Neural cell (in vitro differentiated cells): ENCODE measurements at regions not wholly inside any gene's neighbourhood (a gene's known extent, or its start where the extent isn't known, plus 50 kb on each side); places are given as distances from the start of the nearest gene placed in this dataset.

Experiments used
- H2AFZ ChIP-seq: fragments of 200-600, 300-800 bp; sonication (generic), shearing (Covaris generic); 2 replicates; pipeline ENCODE4 v1.6.0; 2014; ENCODE audit warnings: low read depth, mild to moderate bottlenecking, antibody characterized with exemption, low read length, moderate library complexity
- H3F3A ChIP-seq: fragments of 200-600 bp; shearing (Covaris generic); 2 replicates; pipeline ENCODE4 v1.6.1; 2016; ENCODE audit warnings: mild to moderate bottlenecking, moderate library complexity, mixed read lengths, antibody characterized with exemption, low read length; ENCODE audit not compliant: insufficient read depth, poor library complexity, severe bottlenecking
- H3K27ac ChIP-seq: fragments of 200-600, 300-800 bp; sonication (generic), shearing (Covaris generic); 2 replicates; pipeline ENCODE4 v1.5.1; 2014; ENCODE audit warnings: mild to moderate bottlenecking, low read length, moderate library complexity
- H3K27me3 ChIP-seq: fragments of 300-800, 200-600 bp; sonication (generic), shearing (Covaris generic); 2 replicates; pipeline ENCODE4 v1.6.0; 2014; ENCODE audit warnings: mild to moderate bottlenecking, low read depth, low read length, moderate library complexity; ENCODE audit not compliant: insufficient read depth
- H3K36me3 ChIP-seq: fragments of 300-800, 200-600 bp; sonication (generic), shearing (Covaris generic); 2 replicates; pipeline ENCODE4 v1.5.1; 2014; ENCODE audit warnings: mild to moderate bottlenecking, antibody characterized with exemption, low read length, moderate library complexity; ENCODE audit not compliant: insufficient read depth
- H3K4me2 ChIP-seq: fragments of 300-800, 200-600 bp; sonication (generic), shearing (Covaris generic); 2 replicates; pipeline ENCODE4 v1.6.0; 2014; ENCODE audit warnings: mild to moderate bottlenecking, low read length
- H3K4me3 ChIP-seq: fragments of 300-800, 200-600 bp; sonication (generic), shearing (Covaris generic); 2 replicates; pipeline ENCODE4 v1.5.1; 2014; ENCODE audit warnings: mild to moderate bottlenecking, low read length, moderate library complexity
- H3K79me2 ChIP-seq: fragments of 200-600 bp; shearing (Covaris generic); replicated peaks from 2 replicates; pipeline ENCODE4 v1.6.0; 2014; ENCODE audit warnings: mild to moderate bottlenecking, low read length, moderate library complexity; ENCODE audit not compliant: insufficient read depth
- H3K9ac ChIP-seq: fragments of 300-800, 200-600 bp; sonication (generic), shearing (Covaris generic); 2 replicates; pipeline ENCODE4 v1.6.1; 2016; ENCODE audit warnings: mild to moderate bottlenecking, low read length, mixed read lengths
- H3K9me2 ChIP-seq: fragments of 200-600 bp; shearing (Covaris generic); 2 replicates; pipeline ENCODE4 v1.6.1; 2016; ENCODE audit warnings: mild to moderate bottlenecking, low read length, mixed read lengths; ENCODE audit not compliant: insufficient read depth
- H3K9me3 ChIP-seq: fragments of 200-600, 300-800 bp; sonication (generic), shearing (Covaris generic); 2 replicates; pipeline ENCODE4 v1.6.1; 2016; ENCODE audit warnings: mild to moderate bottlenecking, mixed run types, low read length, moderate library complexity, mixed read lengths
- H4K20me1 ChIP-seq: fragments of 200-600 bp; shearing (Covaris generic); 2 replicates; pipeline ENCODE4 v1.6.1; 2016; ENCODE audit warnings: mild to moderate bottlenecking, mixed run types; ENCODE audit not compliant: insufficient read depth
- EP300 ChIP-seq: fragments of 450-650 bp; conservative IDR thresholded peaks from 2 replicates; pipeline ENCODE4 v1.6.1; 2014; ENCODE audit warnings: antibody characterized with exemption, mild to moderate bottlenecking, moderate library complexity; ENCODE audit not compliant: poor library complexity, severe bottlenecking
- EZH2 ChIP-seq: fragments of 200-600, 300-800 bp; shearing (Covaris generic), sonication (generic); IDR thresholded peaks from 2 replicates; pipeline ENCODE4 v1.6.1; 2014; ENCODE audit warnings: antibody characterized with exemption, low read length, borderline replicate concordance, mild to moderate bottlenecking; ENCODE audit not compliant: insufficient read depth, poor library complexity, severe bottlenecking
- MXI1 ChIP-seq: fragments of 450-650 bp; conservative IDR thresholded peaks from 2 replicates; pipeline ENCODE4 v1.6.1; 2014; ENCODE audit warnings: antibody characterized with exemption, mild to moderate bottlenecking; ENCODE audit not compliant: poor library complexity, severe bottlenecking
- POLR2AphosphoS5 ChIP-seq: IDR thresholded peaks from 2 replicates; pipeline ENCODE4 v1.6.1; 2012
- RAD21 ChIP-seq: fragments of 450-650 bp; conservative IDR thresholded peaks from 2 replicates; pipeline ENCODE4 v1.6.1; 2014; ENCODE audit warnings: antibody characterized with exemption, mild to moderate bottlenecking, moderate library complexity
- SMC3 ChIP-seq: fragments of 450-650 bp; conservative IDR thresholded peaks from 2 replicates; pipeline ENCODE4 v1.6.1; 2014; ENCODE audit warnings: antibody characterized with exemption, mild to moderate bottlenecking, moderate library complexity; ENCODE audit not compliant: poor library complexity
- TAF1 ChIP-seq: IDR thresholded peaks from 2 replicates; pipeline ENCODE4 v1.6.1; 2012; ENCODE audit warnings: low read depth
- TF ChIP-seq, protein P1 (sequence below): fragments of 450-650 bp; IDR thresholded peaks from 2 replicates; pipeline ENCODE4 v1.5.1; 2014; ENCODE audit warnings: antibody characterized with exemption, mild to moderate bottlenecking, moderate library complexity; ENCODE audit not compliant: poor library complexity, severe bottlenecking
- TF ChIP-seq, protein P2 (sequence below): IDR thresholded peaks from 2 replicates; pipeline ENCODE4 v1.6.1; 2012; ENCODE audit warnings: borderline replicate concordance

DNA sequence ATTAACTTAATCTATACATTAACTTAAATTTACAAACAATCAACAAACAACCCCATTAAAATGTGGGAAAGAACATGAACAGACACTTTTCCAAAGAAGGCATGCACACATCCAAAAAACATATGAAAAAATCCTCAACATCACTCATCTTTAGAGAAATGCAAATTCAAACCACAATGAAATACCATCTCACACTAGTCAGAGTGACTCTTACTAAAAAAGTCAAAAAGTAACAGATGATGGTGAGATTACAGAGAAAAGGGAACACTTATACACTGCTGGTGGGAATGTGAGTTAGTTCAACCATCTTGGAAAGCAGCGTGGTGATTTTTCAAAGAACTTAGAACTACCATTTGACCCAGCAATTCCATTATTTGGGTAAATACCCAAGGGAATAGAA lies 759.2 kb upstream of the SLITRK1 start:
- H3K27me3 ChIP-seq, result no peaks in the 10 kb centered on the region
- no peaks in the 10 kb centered on the region for H3F3A ChIP-seq
- H3K79me2 ChIP-seq, result no peaks in the 10 kb centered on the region
- no peak overlapping the region for H3K9ac ChIP-seq
- no peaks in the 10 kb centered on the region for H3K36me3 ChIP-seq
- no peak overlapping the region for H2AFZ ChIP-seq
- H3K4me2 ChIP-seq, result no peak overlapping the region
- no peaks in the 10 kb centered on the region for H3K9me3 ChIP-seq
- H3K9me2 ChIP-seq, result no peaks in the 10 kb centered on the region
- H3K27ac ChIP-seq, result no peak overlapping the region
- no peak overlapping the region for H3K4me3 ChIP-seq
- H4K20me1 ChIP-seq, result no peaks in the 10 kb centered on the region
- TF ChIP-seq POLR2AphosphoS5, result no peak
- TF ChIP-seq SMC3, result no peak
- TF ChIP-seq MXI1, result no peak
- TF ChIP-seq, protein P1, sequence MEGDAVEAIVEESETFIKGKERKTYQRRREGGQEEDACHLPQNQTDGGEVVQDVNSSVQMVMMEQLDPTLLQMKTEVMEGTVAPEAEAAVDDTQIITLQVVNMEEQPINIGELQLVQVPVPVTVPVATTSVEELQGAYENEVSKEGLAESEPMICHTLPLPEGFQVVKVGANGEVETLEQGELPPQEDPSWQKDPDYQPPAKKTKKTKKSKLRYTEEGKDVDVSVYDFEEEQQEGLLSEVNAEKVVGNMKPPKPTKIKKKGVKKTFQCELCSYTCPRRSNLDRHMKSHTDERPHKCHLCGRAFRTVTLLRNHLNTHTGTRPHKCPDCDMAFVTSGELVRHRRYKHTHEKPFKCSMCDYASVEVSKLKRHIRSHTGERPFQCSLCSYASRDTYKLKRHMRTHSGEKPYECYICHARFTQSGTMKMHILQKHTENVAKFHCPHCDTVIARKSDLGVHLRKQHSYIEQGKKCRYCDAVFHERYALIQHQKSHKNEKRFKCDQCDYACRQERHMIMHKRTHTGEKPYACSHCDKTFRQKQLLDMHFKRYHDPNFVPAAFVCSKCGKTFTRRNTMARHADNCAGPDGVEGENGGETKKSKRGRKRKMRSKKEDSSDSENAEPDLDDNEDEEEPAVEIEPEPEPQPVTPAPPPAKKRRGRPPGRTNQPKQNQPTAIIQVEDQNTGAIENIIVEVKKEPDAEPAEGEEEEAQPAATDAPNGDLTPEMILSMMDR, result no peak
- no peak for TF ChIP-seq TAF1
- TF ChIP-seq EZH2, result no peak
- TF ChIP-seq EP300, result no peak
- TF ChIP-seq, protein P2, sequence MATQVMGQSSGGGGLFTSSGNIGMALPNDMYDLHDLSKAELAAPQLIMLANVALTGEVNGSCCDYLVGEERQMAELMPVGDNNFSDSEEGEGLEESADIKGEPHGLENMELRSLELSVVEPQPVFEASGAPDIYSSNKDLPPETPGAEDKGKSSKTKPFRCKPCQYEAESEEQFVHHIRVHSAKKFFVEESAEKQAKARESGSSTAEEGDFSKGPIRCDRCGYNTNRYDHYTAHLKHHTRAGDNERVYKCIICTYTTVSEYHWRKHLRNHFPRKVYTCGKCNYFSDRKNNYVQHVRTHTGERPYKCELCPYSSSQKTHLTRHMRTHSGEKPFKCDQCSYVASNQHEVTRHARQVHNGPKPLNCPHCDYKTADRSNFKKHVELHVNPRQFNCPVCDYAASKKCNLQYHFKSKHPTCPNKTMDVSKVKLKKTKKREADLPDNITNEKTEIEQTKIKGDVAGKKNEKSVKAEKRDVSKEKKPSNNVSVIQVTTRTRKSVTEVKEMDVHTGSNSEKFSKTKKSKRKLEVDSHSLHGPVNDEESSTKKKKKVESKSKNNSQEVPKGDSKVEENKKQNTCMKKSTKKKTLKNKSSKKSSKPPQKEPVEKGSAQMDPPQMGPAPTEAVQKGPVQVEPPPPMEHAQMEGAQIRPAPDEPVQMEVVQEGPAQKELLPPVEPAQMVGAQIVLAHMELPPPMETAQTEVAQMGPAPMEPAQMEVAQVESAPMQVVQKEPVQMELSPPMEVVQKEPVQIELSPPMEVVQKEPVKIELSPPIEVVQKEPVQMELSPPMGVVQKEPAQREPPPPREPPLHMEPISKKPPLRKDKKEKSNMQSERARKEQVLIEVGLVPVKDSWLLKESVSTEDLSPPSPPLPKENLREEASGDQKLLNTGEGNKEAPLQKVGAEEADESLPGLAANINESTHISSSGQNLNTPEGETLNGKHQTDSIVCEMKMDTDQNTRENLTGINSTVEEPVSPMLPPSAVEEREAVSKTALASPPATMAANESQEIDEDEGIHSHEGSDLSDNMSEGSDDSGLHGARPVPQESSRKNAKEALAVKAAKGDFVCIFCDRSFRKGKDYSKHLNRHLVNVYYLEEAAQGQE, result no peak

DNA sequence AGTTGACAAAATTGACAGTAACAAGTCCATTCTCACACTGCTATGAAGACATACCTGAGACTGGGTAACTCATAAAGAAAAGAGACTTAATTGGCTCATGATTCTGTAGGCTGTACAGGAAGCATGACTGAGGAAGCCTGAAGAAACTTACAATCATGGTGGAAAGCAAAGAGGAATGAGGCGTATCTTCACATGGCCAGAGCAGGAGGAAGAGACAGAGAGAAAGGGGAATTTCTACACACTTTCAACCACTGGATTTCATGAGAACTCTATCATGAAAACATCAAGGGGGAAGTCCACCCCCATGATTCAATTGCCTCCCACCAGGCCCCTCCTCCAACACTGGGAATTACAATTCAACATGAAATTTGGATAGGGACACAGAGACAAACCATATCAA lies 758.4 kb upstream of the SLITRK1 start:
- no peak overlapping the region for H3K9ac ChIP-seq
- no peaks in the 10 kb centered on the region for H3K9me3 ChIP-seq
- no peaks in the 10 kb centered on the region for H3K9me2 ChIP-seq
- no peak overlapping the region for H3K27ac ChIP-seq
- no peaks in the 10 kb centered on the region for H3K36me3 ChIP-seq
- H3K4me3 ChIP-seq, result no peak overlapping the region
- H2AFZ ChIP-seq, result no peak overlapping the region
- no peaks in the 10 kb centered on the region for H3F3A ChIP-seq
- H3K4me2 ChIP-seq, result no peak overlapping the region
- H4K20me1 ChIP-seq, result no peaks in the 10 kb centered on the region
- TF ChIP-seq, protein P2, result no peak
- TF ChIP-seq MXI1 (no peak), SMC3 (no peak), EP300 (no peak), EZH2 (no peak), TAF1 (no peak), RAD21 (no peak), POLR2AphosphoS5 (no peak)
- TF ChIP-seq, protein P1, result no peak
- no peaks in the 10 kb centered on the region for H3K79me2 ChIP-seq
- no peaks in the 10 kb centered on the region for H3K27me3 ChIP-seq
